IPS-NIHi7 (cell line): ENCODE measurements at regions not wholly inside any gene's neighbourhood (a gene's known extent, or its start where the extent isn't known, plus 50 kb on each side); places are given as distances from the start of the nearest gene placed in this dataset.

Experiments used
- DNase-seq: peaks from one replicate; pipeline ENCODE4 v3.0.0; 2012; ENCODE audit warnings: mixed read lengths; ENCODE audit errors: extremely low spot score

GRCh38 chr21:26653430-26653829, 80.3 kb upstream of the CYYR1 start:
- no peak for DNase-seq

GRCh38 chr21:26652854-26653253, 79.8 kb upstream of the CYYR1 start:
- no peak for DNase-seq

GRCh38 chr21:26641062-26641461, 68.0 kb upstream of the CYYR1 start:
- no peak for DNase-seq

GRCh38 chr21:26637201-26637745, 64.2 kb upstream of the CYYR1 start:
- no peak for DNase-seq

GRCh38 chr21:26635681-26636080, 62.6 kb upstream of the CYYR1 start:
- DNase-seq, result no peak

- DNase-seq, result no peak
Observed at GRCh38 chr21:26632691-26633090, 59.6 kb upstream of the CYYR1 start.

GRCh38 chr21:26626187-26626586, 53.1 kb upstream of the CYYR1 start:
- DNase-seq, result no peak

- no peak for DNase-seq
Observed at GRCh38 chr21:26624983-26625519, 52.0 kb upstream of the CYYR1 start.
